ENCODE measurements at regions not wholly inside any gene's neighbourhood (a gene's known extent, or its start where the extent isn't known, plus 50 kb on each side); places are given as distances from the start of the nearest gene placed in this dataset.

GRCh38 chr1:37151789-37152188 is 117.5 kb upstream of the GRIK3 start:
- Histone ChIP-seq H3K4me3 (no peak overlapping the region), H3K4me1 (ENCODE audit: insufficient read depth) (no peaks in the 10 kb centered on the region), H3K4me2 (no peak overlapping the region), H3K79me2 (replicated peaks; ENCODE audit: insufficient read depth) (no peaks in the 10 kb centered on the region), H4K20me1 (replicated peaks; ENCODE audit: insufficient read depth) (no peaks in the 10 kb centered on the region), H2AFZ (no peak overlapping the region), H3F3A (replicated peaks; ENCODE audit: low read depth) (no peaks in the 10 kb centered on the region), H3K27ac (ENCODE audit: low read depth) (no peak overlapping the region), H3K36me3 (ENCODE audit: insufficient read depth) (no peaks in the 10 kb centered on the region), H3K9me2 (ENCODE audit: insufficient read depth) (no peaks in the 10 kb centered on the region), H3K27me3 (ENCODE audit: insufficient read depth) (no peaks in the 10 kb centered on the region)
- no peak for ATAC-seq
- no peak for DNase-seq (ENCODE audit: low spot score)
- Mint-ChIP-seq H3K9me3 (no peaks in the 10 kb centered on the region), H3K27me3 (ENCODE audit: insufficient read depth, low read depth, poor library complexity) (no peaks in the 10 kb centered on the region), H3K36me3 (ENCODE audit: low read depth) (peaks cover 2% of the 10 kb centered on the region; the same call in 1 of the 3 replicates), H3K4me1 (no peaks in the 10 kb centered on the region), H3K4me3 (no peak overlapping the region), H3K27ac (no peak overlapping the region)
- TF ChIP-seq NANOG (IDR thresholded peaks at IDR 0.05; ENCODE audit: borderline replicate concordance) (no peak), CTCF (conservative IDR thresholded peaks at IDR 0.05; ENCODE audit: low read depth in 2 of 2) (no peak), STAT1 (IDR thresholded peaks at IDR 0.05; ENCODE audit: unreplicated experiment) (no peak), ZNF462 (CRISPR knock-in tag; IDR thresholded peaks at IDR 0.05) (no peak), ETS1 (IDR thresholded peaks at IDR 0.05) (no peak), POLR2AphosphoS5 (IDR thresholded peaks at IDR 0.05; ENCODE audit: low read depth) (no peak), ZNF331 (CRISPR knock-in tag; IDR thresholded peaks at IDR 0.05; ENCODE audit: low read depth) (no peak), EZH2 (IDR thresholded peaks at IDR 0.05; ENCODE audit: low read depth, unreplicated experiment) (no peak), EZH2phosphoT487 (IDR thresholded peaks at IDR 0.05; ENCODE audit: unreplicated experiment) (no peak), REST (IDR thresholded peaks at IDR 0.05; ENCODE audit: unreplicated experiment) (no peak), CREB1 (CRISPR knock-in tag; IDR thresholded peaks at IDR 0.05; ENCODE audit: low read depth) (no peak), JUNB (IDR thresholded peaks at IDR 0.05; ENCODE audit: unreplicated experiment) (no peak), ZNF114 (CRISPR knock-in tag; IDR thresholded peaks at IDR 0.05) (no peak)
